Motor neuron (in vitro differentiated cells): ENCODE measurements at regions not wholly inside any gene's neighbourhood (a gene's known extent, or its start where the extent isn't known, plus 50 kb on each side); places are given as distances from the start of the nearest gene placed in this dataset.

Experiments
- ATAC-seq, 8 experiments: fragments of 200-7000 bp; cut with Tn5 transposase; replicated peaks in 6 of 8; 2 replicates each; pipeline ENCODE4 v1.8.0; 2021; ENCODE audit warnings: mild to moderate bottlenecking in 8 of 8, moderate library complexity in 8 of 8
- H3K27ac ChIP-seq, 2 donors: fragments of 250-450 bp; sonication (Bioruptor Pico); 2 replicates each; pipeline ENCODE4 v1.9.0; 2021; ENCODE audit warnings: antibody characterized with exemption in 2 of 2, mild to moderate bottlenecking in 2 of 2, moderate library complexity in 1 of 2
- H3K4me1 ChIP-seq, 2 donors: fragments of 250-450 bp; sonication (Bioruptor Pico); replicated peaks in 1 of 2; 2 replicates each; pipeline ENCODE4 v1.6.1; 2021; ENCODE audit warnings: antibody characterized with exemption in 2 of 2, mild to moderate bottlenecking in 2 of 2, moderate library complexity in 1 of 2
- H3K4me3 ChIP-seq, 5 donors: fragments of 250-450 bp; sonication (Bioruptor Pico); 2 replicates each; pipeline ENCODE4 v1.9.0; 2021; ENCODE audit warnings: antibody characterized with exemption in 5 of 5, mild to moderate bottlenecking in 5 of 5, moderate library complexity in 4 of 5
- WGBS, 10 experiments: fragments of 450-650 bp; shearing (Covaris generic); methylation state at CpG; one replicate each; pipeline ENCODE4 v1.0.0; 2022; 5-methylcytosine and 5-hydroxymethylcytosine counted together
- in situ Hi-C, 9 experiments: fragments of 400-800 bp; cut with MboI; loops; one replicate each; pipeline ENCODE4 v1.15.0; 2021; ENCODE audit warnings: low sequenced_read_pairs in 9 of 9, low pct_unique_long_range_greater_than_20kb in 2 of 9; ENCODE audit not compliant: unreplicated experiment in 9 of 9

GRCh38 chr2:128577141-128577930 lies 258.7 kb upstream of the HS6ST1 start:
- Histone ChIP-seq H3K4me3 (no peak overlapping the region), H3K27ac (no peak overlapping the region), H3K4me1 (no peaks in the 10 kb centered on the region)
- ATAC-seq = no peak
- in situ Hi-C loops = no loop called here
- WGBS, 10 experiments = 40 to 100% (median 86%) methylated on average over 1 to 5 of the region's 7 CpGs; no CpG with 5 or more reads in 3 of the 10 experiments

GRCh38 chr2:128578406-128579390 lies 260.0 kb upstream of the HS6ST1 start:
- WGBS, 10 experiments = 29 to 86% (median 71%) methylated on average over 1 to 4 of the region's 10 CpGs; no CpG with 5 or more reads in 4 of the 10 experiments
- in situ Hi-C loops = no loop called here
- ATAC-seq = peak in 1 of 8 experiments; percentile 75

GRCh38 chr2:128579825-128580224 lies 261.2 kb upstream of the HS6ST1 start:
- H3K4me3 ChIP-seq = no peak overlapping the region
- WGBS, 10 experiments = 30 to 100% (median 88%) methylated on average over 1 to 5 of the region's 5 CpGs; no CpG with 5 or more reads in 4 of the 10 experiments
- no peak for ATAC-seq
- H3K27ac ChIP-seq = no peak overlapping the region
- in situ Hi-C loops = no loop called here
- no peaks in the 10 kb centered on the region for H3K4me1 ChIP-seq

More at GRCh38 chr2:128578406-128579390, 260.0 kb upstream of the HS6ST1 start:
- Histone ChIP-seq H3K4me1 (no peaks in the 10 kb centered on the region), H3K4me3 (no peak overlapping the region), H3K27ac (no peak overlapping the region)

GRCh38 chr2:128580988-128581848 lies 262.6 kb upstream of the HS6ST1 start:
- no peak overlapping the region for H3K27ac ChIP-seq
- 80 to 100% (median 94%) methylated on average over 1 to 4 of the region's 6 CpGs; no CpG with 5 or more reads in 5 of the 10 experiments for WGBS, 10 experiments
- no peak overlapping the region for H3K4me3 ChIP-seq
- no peaks in the 10 kb centered on the region for H3K4me1 ChIP-seq
- in situ Hi-C loops = no loop called here
- ATAC-seq = no peak

- WGBS, 10 experiments = 20 to 100% (median 73%) methylated on average over 1 to 2 of the region's 2 CpGs; no CpG with 5 or more reads in 2 of the 10 experiments
- no peak overlapping the region for H3K27ac ChIP-seq
- no peak overlapping the region for H3K4me3 ChIP-seq
- no peaks in the 10 kb centered on the region for H3K4me1 ChIP-seq
- in situ Hi-C loops = no loop called here
- no peak for ATAC-seq
Observed at GRCh38 chr2:128581849-128582244, 263.2 kb upstream of the HS6ST1 start.

GRCh38 chr2:128584296-128584890 lies 265.7 kb upstream of the HS6ST1 start:
- H3K4me1 ChIP-seq = no peaks in the 10 kb centered on the region
- 10 to 100% (median 93%) methylated on average over 2 to 8 of the region's 8 CpGs; no CpG with 5 or more reads in 1 of the 10 experiments for WGBS, 10 experiments
- no peak overlapping the region for H3K4me3 ChIP-seq
- ATAC-seq = peak in 1 of 8 experiments; percentile 80
- no peak overlapping the region for H3K27ac ChIP-seq
- in situ Hi-C loops = no loop called here

- no peak overlapping the region for H3K4me3 ChIP-seq
- peak in 2 of 8 experiments; percentile 34 to 59 for ATAC-seq
- H3K4me1 ChIP-seq = no peaks in the 10 kb centered on the region
- in situ Hi-C loops = no loop called here
- 34 to 100% (median 89%) methylated on average over 1 to 3 of the region's 3 CpGs for WGBS, 10 experiments
- no peak overlapping the region for H3K27ac ChIP-seq
Observed at GRCh38 chr2:128585706-128586105, 267.0 kb upstream of the HS6ST1 start.

- ATAC-seq = peak in 1 of 8 experiments; percentile 46
- Histone ChIP-seq H3K4me1 (peaks cover 10 to 11% of the 10 kb centered on the region in 2 donors), H3K4me3 (no peak overlapping the region), H3K27ac (no peak overlapping the region)
- in situ Hi-C loops = no loop called here
- 40 to 100% (median 88%) methylated on average over 1 to 3 of the region's 6 CpGs; no CpG with 5 or more reads in 4 of the 10 experiments for WGBS, 10 experiments
Observed at GRCh38 chr2:128589681-128590080, 271.0 kb upstream of the HS6ST1 start.

- in situ Hi-C loops = no loop called here
- peaks cover 10 to 15% of the 10 kb centered on the region in 2 donors for H3K4me1 ChIP-seq
- H3K4me3 ChIP-seq = no peak overlapping the region
- WGBS, 10 experiments = 40 to 100% (median 83%) methylated on average over 1 to 7 of the region's 12 CpGs; no CpG with 5 or more reads in 2 of the 10 experiments
- H3K27ac ChIP-seq = no peak overlapping the region
- peak in 1 of 8 experiments; percentile 24 for ATAC-seq
Observed at GRCh38 chr2:128590309-128591021, 271.8 kb upstream of the HS6ST1 start.

GRCh38 chr2:128591022-128591860 lies 272.6 kb upstream of the HS6ST1 start:
- in situ Hi-C loops = no loop called here
- 40 to 100% (median 82%) methylated on average over 1 to 3 of the region's 8 CpGs; no CpG with 5 or more reads in 4 of the 10 experiments for WGBS, 10 experiments

More at GRCh38 chr2:128591022-128591860, 272.6 kb upstream of the HS6ST1 start:
- ATAC-seq = no peak
- Histone ChIP-seq H3K4me3 (no peak overlapping the region), H3K27ac (no peak overlapping the region), H3K4me1 (peaks cover 10 to 15% of the 10 kb centered on the region in 2 donors)
